ENCODE measurements at regions not wholly inside any gene's neighbourhood (a gene's known extent, or its start where the extent isn't known, plus 50 kb on each side); places are given as distances from the start of the nearest gene placed in this dataset.

DNA sequence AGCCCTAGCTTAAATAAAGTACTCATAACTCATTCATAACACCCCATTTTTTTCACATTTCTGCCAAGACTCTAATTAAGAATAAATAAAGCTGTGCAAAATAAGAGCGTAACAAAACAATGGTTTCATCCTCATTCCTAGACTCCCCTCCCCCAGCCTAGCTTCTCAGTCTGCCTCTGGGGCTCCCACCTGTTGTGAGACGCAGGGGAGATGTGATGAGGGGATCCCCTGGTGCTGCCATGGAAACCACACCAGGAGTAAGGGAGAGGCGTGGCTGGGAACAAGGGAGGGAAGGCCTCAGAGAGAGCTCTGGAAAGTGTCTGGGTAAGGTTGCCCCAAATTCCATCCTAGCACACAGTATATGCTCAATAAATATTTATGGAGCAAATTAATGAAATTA is 93.3 kb upstream of the USP29 start:
- no peaks in the 10 kb centered on the region for H3K27me3 ChIP-seq (ENCODE audit: control insufficient read depth, insufficient read depth, low read length)
- TF ChIP-seq CTCF (IDR thresholded peaks at IDR 0.05; ENCODE audit: insufficient read depth, low read depth, low read length) = no peak
- POLR2A ChIA-PET = no interaction called here
- no peaks in the 10 kb centered on the region for H3K36me3 ChIP-seq (ENCODE audit: control insufficient read depth, insufficient read depth, low read length)
- no peak overlapping the region for H3K4me3 ChIP-seq (ENCODE audit: low read depth, low read length)
- no peak for DNase-seq (ENCODE audit: low read depth)
- CTCF ChIA-PET = no interaction called here

GRCh38 chr19:57027360-57027759 is 92.4 kb upstream of the USP29 start:
- no peak for TF ChIP-seq CTCF (IDR thresholded peaks at IDR 0.05; ENCODE audit: insufficient read depth, low read depth, low read length)
- ChIA-PET POLR2A (no interaction called here), CTCF (no interaction called here)
- no peak overlapping the region for H3K4me3 ChIP-seq (ENCODE audit: low read depth, low read length)
- H3K36me3 ChIP-seq (ENCODE audit: control insufficient read depth, insufficient read depth, low read length) = no peaks in the 10 kb centered on the region
- DNase-seq (ENCODE audit: low read depth) = no peak
- no peaks in the 10 kb centered on the region for H3K27me3 ChIP-seq (ENCODE audit: control insufficient read depth, insufficient read depth, low read length)

GRCh38 chr19:57028804-57029525 is 90.8 kb upstream of the USP29 start:
- no peaks in the 10 kb centered on the region for H3K36me3 ChIP-seq (ENCODE audit: control insufficient read depth, insufficient read depth, low read length)
- no peaks in the 10 kb centered on the region for H3K27me3 ChIP-seq (ENCODE audit: control insufficient read depth, insufficient read depth, low read length)
- DNase-seq (ENCODE audit: low read depth) = no peak
- ChIA-PET POLR2A (no interaction called here), CTCF (no interaction called here)
- TF ChIP-seq CTCF (IDR thresholded peaks at IDR 0.05; ENCODE audit: insufficient read depth, low read depth, low read length) = no peak
- no peak overlapping the region for H3K4me3 ChIP-seq (ENCODE audit: low read depth, low read length)

DNA sequence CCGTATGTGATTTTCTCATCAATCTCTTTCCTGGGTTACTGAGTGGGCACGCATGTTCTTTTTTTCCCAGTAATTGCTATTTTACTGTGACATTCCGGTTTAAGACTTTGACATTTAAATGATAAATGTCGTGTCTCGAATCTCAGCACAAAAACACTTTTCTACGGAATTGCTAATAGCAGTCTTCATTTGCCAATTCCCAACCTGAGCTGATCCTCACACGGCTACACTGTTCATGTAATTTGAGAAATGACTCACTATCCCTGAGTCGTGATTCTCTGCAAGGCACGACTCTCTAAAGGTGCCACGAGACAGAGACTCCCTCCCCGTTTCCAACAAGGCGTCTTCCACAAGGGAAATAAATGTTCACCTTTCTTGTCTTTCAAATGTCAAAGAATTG is 88.7 kb upstream of the USP29 start:
- Histone ChIP-seq H3K36me3 (ENCODE audit: control insufficient read depth, insufficient read depth, low read length) (no peaks in the 10 kb centered on the region), H3K27me3 (ENCODE audit: control insufficient read depth, insufficient read depth, low read length) (no peaks in the 10 kb centered on the region), H3K4me3 (ENCODE audit: low read depth, low read length) (no peak overlapping the region)
- DNase-seq (ENCODE audit: low read depth) = no peak
- POLR2A ChIA-PET = no interaction called here
- CTCF ChIA-PET = no interaction called here
- no peak for TF ChIP-seq CTCF (IDR thresholded peaks at IDR 0.05; ENCODE audit: insufficient read depth, low read depth, low read length)

DNA sequence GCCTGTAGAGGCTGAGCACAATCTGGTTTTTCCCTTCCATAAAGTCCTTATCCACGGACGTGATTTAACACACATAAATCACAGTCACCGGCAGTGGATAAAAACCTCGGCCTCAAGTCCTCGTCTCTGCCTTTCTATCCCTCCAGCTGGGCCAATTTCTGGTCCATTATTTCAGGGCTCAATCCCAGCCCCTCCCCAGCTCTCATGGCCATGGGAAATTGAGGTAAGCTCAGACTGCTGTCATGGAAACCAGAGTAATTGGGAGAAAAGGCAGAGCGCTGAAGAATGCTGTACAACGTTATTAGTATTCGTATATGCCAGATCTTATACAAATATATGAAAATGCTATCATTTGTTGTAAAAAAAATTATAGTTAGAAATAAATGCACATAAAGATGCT is 86.2 kb upstream of the USP29 start:
- no peak overlapping the region for H3K4me3 ChIP-seq (ENCODE audit: low read depth, low read length)
- no peaks in the 10 kb centered on the region for H3K27me3 ChIP-seq (ENCODE audit: control insufficient read depth, insufficient read depth, low read length)
- no peak for DNase-seq (ENCODE audit: low read depth)
- POLR2A ChIA-PET = no interaction called here
- TF ChIP-seq CTCF (IDR thresholded peaks at IDR 0.05; ENCODE audit: insufficient read depth, low read depth, low read length) = no peak
- H3K36me3 ChIP-seq (ENCODE audit: control insufficient read depth, insufficient read depth, low read length) = no peaks in the 10 kb centered on the region
- CTCF ChIA-PET = no interaction called here
